ENCODE measurements at regions not wholly inside any gene's neighbourhood (a gene's known extent, or its start where the extent isn't known, plus 50 kb on each side); places are given as distances from the start of the nearest gene placed in this dataset.

DNA sequence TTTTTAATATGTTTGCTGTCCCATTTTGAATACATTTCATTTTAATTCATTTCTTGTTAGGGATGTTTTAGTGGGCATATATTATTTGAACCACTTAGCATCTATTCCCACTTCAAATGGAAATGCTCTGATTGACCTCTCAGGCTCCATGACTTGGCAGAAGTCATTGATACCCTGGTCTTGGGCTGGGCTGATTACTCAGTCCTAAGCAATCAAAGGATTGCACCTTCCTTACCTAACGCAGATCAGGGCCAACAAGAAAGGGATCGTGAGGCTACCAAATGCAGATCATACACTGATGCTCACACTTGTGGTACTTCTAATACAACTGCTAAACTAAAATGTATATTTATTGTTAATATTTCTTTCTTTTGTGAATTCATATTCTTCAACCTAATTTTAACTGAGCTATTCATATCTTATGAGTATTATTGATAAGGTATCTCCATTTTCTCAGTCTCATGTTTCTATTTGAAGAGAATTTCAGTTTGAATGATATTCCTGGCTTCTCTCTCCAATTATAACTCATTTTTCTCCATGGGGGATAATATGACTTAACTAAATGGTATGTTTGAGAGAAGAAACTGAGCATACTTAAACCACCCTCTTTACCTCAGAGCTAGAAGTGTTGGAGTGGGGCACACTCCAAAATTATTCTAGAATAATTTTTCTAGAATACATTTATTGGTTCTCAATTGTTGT lies 615.5 kb upstream of the ADAMTS5 start:
- H3K4me2 ChIP-seq (ENCODE audit: low read depth, low read length, poor library complexity, severe bottlenecking): no peak overlapping the region
- no peaks in the 10 kb centered on the region for H3K36me3 ChIP-seq (ENCODE audit: low read length)
- no peaks in the 10 kb centered on the region for H3K9me2 ChIP-seq (replicated peaks; ENCODE audit: insufficient read depth, low read length)
- TF ChIP-seq EZH2phosphoT487 (conservative IDR thresholded peaks at IDR 0.05; ENCODE audit: low read length): no peak
- TF ChIP-seq, protein P1, sequence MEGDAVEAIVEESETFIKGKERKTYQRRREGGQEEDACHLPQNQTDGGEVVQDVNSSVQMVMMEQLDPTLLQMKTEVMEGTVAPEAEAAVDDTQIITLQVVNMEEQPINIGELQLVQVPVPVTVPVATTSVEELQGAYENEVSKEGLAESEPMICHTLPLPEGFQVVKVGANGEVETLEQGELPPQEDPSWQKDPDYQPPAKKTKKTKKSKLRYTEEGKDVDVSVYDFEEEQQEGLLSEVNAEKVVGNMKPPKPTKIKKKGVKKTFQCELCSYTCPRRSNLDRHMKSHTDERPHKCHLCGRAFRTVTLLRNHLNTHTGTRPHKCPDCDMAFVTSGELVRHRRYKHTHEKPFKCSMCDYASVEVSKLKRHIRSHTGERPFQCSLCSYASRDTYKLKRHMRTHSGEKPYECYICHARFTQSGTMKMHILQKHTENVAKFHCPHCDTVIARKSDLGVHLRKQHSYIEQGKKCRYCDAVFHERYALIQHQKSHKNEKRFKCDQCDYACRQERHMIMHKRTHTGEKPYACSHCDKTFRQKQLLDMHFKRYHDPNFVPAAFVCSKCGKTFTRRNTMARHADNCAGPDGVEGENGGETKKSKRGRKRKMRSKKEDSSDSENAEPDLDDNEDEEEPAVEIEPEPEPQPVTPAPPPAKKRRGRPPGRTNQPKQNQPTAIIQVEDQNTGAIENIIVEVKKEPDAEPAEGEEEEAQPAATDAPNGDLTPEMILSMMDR (IDR thresholded peaks at IDR 0.05; ENCODE audit: insufficient read depth, low read length, poor library complexity, severe bottlenecking): no peak
- H3K79me2 ChIP-seq (ENCODE audit: insufficient read depth, low read length): no peaks in the 10 kb centered on the region
- no peak overlapping the region for H3K4me3 ChIP-seq (ENCODE audit: insufficient read depth, low read length, poor library complexity, severe bottlenecking)
- H3K27ac ChIP-seq (ENCODE audit: low read depth, low read length): no peak overlapping the region
- no peaks in the 10 kb centered on the region for H4K20me1 ChIP-seq (ENCODE audit: low read depth, low read length)
- H3K27me3 ChIP-seq (ENCODE audit: low read length): no peaks in the 10 kb centered on the region
- no peak overlapping the region for H2AFZ ChIP-seq (ENCODE audit: low read depth, low read length, severe bottlenecking)
- no peaks in the 10 kb centered on the region; the same call in 1 of the 2 replicates for H3K9me3 ChIP-seq (ENCODE audit: insufficient read depth, low read length)
- H3F3A ChIP-seq (ENCODE audit: insufficient read depth): no peaks in the 10 kb centered on the region
- H3K9ac ChIP-seq (ENCODE audit: low read length): no peak overlapping the region

DNA sequence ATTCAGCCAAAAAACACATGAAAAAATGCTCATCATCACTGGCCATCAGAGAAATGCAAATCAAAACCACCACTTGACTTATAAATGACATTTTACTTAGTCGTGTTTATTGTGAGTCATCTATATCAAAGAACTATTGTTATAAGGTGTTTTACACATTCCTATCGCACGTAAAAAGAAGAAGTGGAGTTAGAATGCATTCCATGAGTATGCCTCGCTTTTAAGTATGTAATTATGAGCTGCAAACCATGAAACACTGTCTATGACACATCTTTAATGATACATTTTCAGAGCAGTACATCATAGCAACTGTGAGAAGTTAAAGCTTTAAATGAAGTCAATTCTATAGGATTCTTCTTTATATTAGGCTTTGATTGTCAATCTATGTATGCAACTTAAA lies 614.3 kb upstream of the ADAMTS5 start:
- Histone ChIP-seq H3K79me2 (ENCODE audit: insufficient read depth, low read length) (no peaks in the 10 kb centered on the region), H3K9ac (ENCODE audit: low read length) (no peak overlapping the region), H3F3A (ENCODE audit: insufficient read depth) (no peaks in the 10 kb centered on the region), H3K4me3 (ENCODE audit: insufficient read depth, low read length, poor library complexity, severe bottlenecking) (no peak overlapping the region), H3K27me3 (ENCODE audit: low read length) (no peaks in the 10 kb centered on the region), H2AFZ (ENCODE audit: low read depth, low read length, severe bottlenecking) (no peak overlapping the region), H3K27ac (ENCODE audit: low read depth, low read length) (no peak overlapping the region), H3K9me2 (replicated peaks; ENCODE audit: insufficient read depth, low read length) (no peaks in the 10 kb centered on the region), H3K4me2 (ENCODE audit: low read depth, low read length, poor library complexity, severe bottlenecking) (no peak overlapping the region), H3K36me3 (ENCODE audit: low read length) (no peaks in the 10 kb centered on the region), H4K20me1 (ENCODE audit: low read depth, low read length) (no peaks in the 10 kb centered on the region), H3K9me3 (ENCODE audit: insufficient read depth, low read length) (no peaks in the 10 kb centered on the region; the same call in 1 of the 2 replicates)
- no peak for TF ChIP-seq EZH2phosphoT487 (conservative IDR thresholded peaks at IDR 0.05; ENCODE audit: low read length)
- TF ChIP-seq, protein P1 (IDR thresholded peaks at IDR 0.05; ENCODE audit: insufficient read depth, low read length, poor library complexity, severe bottlenecking): no peak

DNA sequence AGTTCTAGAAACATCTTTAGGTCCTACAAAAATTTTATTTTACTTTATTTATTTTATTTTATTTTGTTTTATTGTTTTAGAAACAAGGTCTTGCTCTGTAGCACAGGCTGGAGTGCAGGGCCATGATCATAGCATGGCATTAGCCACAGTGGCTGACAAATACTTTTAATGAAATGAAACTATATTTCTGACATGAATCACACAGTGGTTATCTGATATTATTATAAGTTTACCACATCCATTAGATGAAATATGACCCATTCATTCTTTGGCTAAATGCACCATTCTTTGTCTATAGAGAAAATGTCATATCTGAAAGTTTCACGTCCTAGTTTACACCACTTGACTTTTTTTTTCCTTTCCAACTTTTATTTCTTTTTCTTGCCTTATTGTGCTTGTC lies 613.4 kb upstream of the ADAMTS5 start:
- no peaks in the 10 kb centered on the region for H3K27me3 ChIP-seq (ENCODE audit: low read length)
- no peaks in the 10 kb centered on the region for H4K20me1 ChIP-seq (ENCODE audit: low read depth, low read length)
- no peak overlapping the region for H2AFZ ChIP-seq (ENCODE audit: low read depth, low read length, severe bottlenecking)
- no peaks in the 10 kb centered on the region for H3K79me2 ChIP-seq (ENCODE audit: insufficient read depth, low read length)
- no peak overlapping the region for H3K27ac ChIP-seq (ENCODE audit: low read depth, low read length)
- no peak overlapping the region for H3K4me2 ChIP-seq (ENCODE audit: low read depth, low read length, poor library complexity, severe bottlenecking)
- H3F3A ChIP-seq (ENCODE audit: insufficient read depth): no peaks in the 10 kb centered on the region
- no peak for TF ChIP-seq EZH2phosphoT487 (conservative IDR thresholded peaks at IDR 0.05; ENCODE audit: low read length)
- no peak overlapping the region for H3K9ac ChIP-seq (ENCODE audit: low read length)
- H3K36me3 ChIP-seq (ENCODE audit: low read length): no peaks in the 10 kb centered on the region
- no peak overlapping the region for H3K4me3 ChIP-seq (ENCODE audit: insufficient read depth, low read length, poor library complexity, severe bottlenecking)
- no peaks in the 10 kb centered on the region for H3K9me2 ChIP-seq (replicated peaks; ENCODE audit: insufficient read depth, low read length)
- no peaks in the 10 kb centered on the region; the same call in 1 of the 2 replicates for H3K9me3 ChIP-seq (ENCODE audit: insufficient read depth, low read length)

DNA sequence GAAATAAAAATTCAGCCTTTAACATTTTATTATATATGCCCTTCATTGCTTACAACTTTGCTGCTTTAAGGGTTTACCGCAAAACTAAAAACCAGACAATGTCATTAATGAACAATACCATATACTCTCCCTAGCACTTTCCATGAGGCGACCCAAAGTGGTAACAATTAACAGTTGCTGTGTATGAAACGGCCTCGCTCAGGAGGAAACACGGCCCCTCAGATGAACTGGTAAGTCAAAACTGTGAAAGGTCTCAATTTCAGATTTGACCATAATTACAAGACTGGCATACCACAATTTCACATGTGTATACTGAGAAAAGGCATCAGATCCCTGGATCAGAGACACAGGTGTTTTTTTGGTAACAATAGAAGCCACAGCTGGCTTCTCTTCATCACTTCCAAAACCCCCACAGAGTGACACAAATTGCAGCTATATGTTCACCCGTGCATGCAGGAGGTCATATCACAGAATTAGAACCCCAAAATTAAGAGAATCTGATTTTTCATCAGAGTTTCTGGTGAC lies 611.9 kb upstream of the ADAMTS5 start:
- H3K79me2 ChIP-seq (ENCODE audit: insufficient read depth, low read length): no peaks in the 10 kb centered on the region
- TF ChIP-seq, protein P1 (IDR thresholded peaks at IDR 0.05; ENCODE audit: insufficient read depth, low read length, poor library complexity, severe bottlenecking): no peak
- TF ChIP-seq EZH2phosphoT487 (conservative IDR thresholded peaks at IDR 0.05; ENCODE audit: low read length): no peak

More for the DNA sequence above, 611.9 kb upstream of the ADAMTS5 start:
- Histone ChIP-seq H3K36me3 (ENCODE audit: low read length) (no peaks in the 10 kb centered on the region), H3K9me3 (ENCODE audit: insufficient read depth, low read length) (no peaks in the 10 kb centered on the region; the same call in 1 of the 2 replicates), H3K4me2 (ENCODE audit: low read depth, low read length, poor library complexity, severe bottlenecking) (no peak overlapping the region), H3K9ac (ENCODE audit: low read length) (no peak overlapping the region), H3K27ac (ENCODE audit: low read depth, low read length) (no peak overlapping the region), H4K20me1 (ENCODE audit: low read depth, low read length) (no peaks in the 10 kb centered on the region), H3K9me2 (replicated peaks; ENCODE audit: insufficient read depth, low read length) (no peaks in the 10 kb centered on the region), H3K27me3 (ENCODE audit: low read length) (no peaks in the 10 kb centered on the region), H3F3A (ENCODE audit: insufficient read depth) (no peaks in the 10 kb centered on the region), H3K4me3 (ENCODE audit: insufficient read depth, low read length, poor library complexity, severe bottlenecking) (no peak overlapping the region), H2AFZ (ENCODE audit: low read depth, low read length, severe bottlenecking) (no peak overlapping the region)
